HG02763 (cell line): ENCODE measurements at regions not wholly inside any gene's neighbourhood (a gene's known extent, or its start where the extent isn't known, plus 50 kb on each side); places are given as distances from the start of the nearest gene placed in this dataset.

Experiments
- ATAC-seq: cut with Tn5 transposase; IDR thresholded peaks from one replicate; pipeline ENCODE4 v1.9.1; 2021; ENCODE audit warnings: mild to moderate bottlenecking, moderate library complexity; ENCODE audit not compliant: unreplicated experiment

- ATAC-seq: peak; percentile 10
Measured at GRCh38 chrX:116111497-116111896, 59.0 kb upstream of the AGTR2 start.

- ATAC-seq: peak; percentile 50
Measured at GRCh38 chrX:116111934-116112595, 58.5 kb upstream of the AGTR2 start.

- no peak for ATAC-seq
Measured at GRCh38 chrX:116114999-116115398, 55.5 kb upstream of the AGTR2 start.
